HL-60 (cell line): ENCODE measurements at regions not wholly inside any gene's neighbourhood (a gene's known extent, or its start where the extent isn't known, plus 50 kb on each side); places are given as distances from the start of the nearest gene placed in this dataset.

Source experiments
- POLR2AphosphoS5 ChIP-seq: IDR thresholded peaks from 2 replicates; pipeline ENCODE4 v1.6.1; 2012; ENCODE audit warnings: low read depth
- TF ChIP-seq, protein P1 (sequence below): IDR thresholded peaks from one replicate; pipeline ENCODE4 v1.5.1; 2011; ENCODE audit warnings: low read length, control low read depth, inconsistent platforms; ENCODE audit not compliant: insufficient read depth
- TF ChIP-seq, protein P2 (sequence below): IDR thresholded peaks from 2 replicates; pipeline ENCODE4 v1.6.1; 2012; ENCODE audit warnings: low read depth; ENCODE audit not compliant: insufficient replicate concordance

DNA sequence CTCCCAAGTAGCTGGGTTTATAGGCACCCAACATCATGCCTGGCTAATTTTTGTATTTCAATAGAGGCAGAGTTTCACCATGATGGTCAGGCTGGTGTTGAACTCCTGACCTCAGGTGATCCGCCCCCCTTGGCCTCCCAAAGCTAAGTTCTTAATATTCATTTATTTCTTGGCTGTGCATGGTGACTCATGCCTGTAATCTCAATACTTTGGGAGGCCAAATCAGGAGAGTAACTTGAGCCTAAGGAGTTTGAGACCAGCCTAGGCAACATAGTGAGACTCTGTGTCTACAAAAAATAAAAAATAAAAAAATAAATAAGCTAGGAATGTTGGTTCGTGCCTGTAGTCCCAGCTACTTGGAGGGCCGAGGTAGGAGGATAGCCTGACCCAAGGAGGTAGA lies 587.1 kb upstream of the FTMT start:
- no peak for TF ChIP-seq POLR2AphosphoS5
- TF ChIP-seq, protein P1, sequence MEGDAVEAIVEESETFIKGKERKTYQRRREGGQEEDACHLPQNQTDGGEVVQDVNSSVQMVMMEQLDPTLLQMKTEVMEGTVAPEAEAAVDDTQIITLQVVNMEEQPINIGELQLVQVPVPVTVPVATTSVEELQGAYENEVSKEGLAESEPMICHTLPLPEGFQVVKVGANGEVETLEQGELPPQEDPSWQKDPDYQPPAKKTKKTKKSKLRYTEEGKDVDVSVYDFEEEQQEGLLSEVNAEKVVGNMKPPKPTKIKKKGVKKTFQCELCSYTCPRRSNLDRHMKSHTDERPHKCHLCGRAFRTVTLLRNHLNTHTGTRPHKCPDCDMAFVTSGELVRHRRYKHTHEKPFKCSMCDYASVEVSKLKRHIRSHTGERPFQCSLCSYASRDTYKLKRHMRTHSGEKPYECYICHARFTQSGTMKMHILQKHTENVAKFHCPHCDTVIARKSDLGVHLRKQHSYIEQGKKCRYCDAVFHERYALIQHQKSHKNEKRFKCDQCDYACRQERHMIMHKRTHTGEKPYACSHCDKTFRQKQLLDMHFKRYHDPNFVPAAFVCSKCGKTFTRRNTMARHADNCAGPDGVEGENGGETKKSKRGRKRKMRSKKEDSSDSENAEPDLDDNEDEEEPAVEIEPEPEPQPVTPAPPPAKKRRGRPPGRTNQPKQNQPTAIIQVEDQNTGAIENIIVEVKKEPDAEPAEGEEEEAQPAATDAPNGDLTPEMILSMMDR = no peak
- TF ChIP-seq, protein P2, sequence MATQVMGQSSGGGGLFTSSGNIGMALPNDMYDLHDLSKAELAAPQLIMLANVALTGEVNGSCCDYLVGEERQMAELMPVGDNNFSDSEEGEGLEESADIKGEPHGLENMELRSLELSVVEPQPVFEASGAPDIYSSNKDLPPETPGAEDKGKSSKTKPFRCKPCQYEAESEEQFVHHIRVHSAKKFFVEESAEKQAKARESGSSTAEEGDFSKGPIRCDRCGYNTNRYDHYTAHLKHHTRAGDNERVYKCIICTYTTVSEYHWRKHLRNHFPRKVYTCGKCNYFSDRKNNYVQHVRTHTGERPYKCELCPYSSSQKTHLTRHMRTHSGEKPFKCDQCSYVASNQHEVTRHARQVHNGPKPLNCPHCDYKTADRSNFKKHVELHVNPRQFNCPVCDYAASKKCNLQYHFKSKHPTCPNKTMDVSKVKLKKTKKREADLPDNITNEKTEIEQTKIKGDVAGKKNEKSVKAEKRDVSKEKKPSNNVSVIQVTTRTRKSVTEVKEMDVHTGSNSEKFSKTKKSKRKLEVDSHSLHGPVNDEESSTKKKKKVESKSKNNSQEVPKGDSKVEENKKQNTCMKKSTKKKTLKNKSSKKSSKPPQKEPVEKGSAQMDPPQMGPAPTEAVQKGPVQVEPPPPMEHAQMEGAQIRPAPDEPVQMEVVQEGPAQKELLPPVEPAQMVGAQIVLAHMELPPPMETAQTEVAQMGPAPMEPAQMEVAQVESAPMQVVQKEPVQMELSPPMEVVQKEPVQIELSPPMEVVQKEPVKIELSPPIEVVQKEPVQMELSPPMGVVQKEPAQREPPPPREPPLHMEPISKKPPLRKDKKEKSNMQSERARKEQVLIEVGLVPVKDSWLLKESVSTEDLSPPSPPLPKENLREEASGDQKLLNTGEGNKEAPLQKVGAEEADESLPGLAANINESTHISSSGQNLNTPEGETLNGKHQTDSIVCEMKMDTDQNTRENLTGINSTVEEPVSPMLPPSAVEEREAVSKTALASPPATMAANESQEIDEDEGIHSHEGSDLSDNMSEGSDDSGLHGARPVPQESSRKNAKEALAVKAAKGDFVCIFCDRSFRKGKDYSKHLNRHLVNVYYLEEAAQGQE = no peak
